Activated T-cell treated with anti-CD3 and anti-CD28 coated beads, Interleukin-2, amount 50 U/mL, for 4 hours (primary cell): ENCODE measurements at regions not wholly inside any gene's neighbourhood (a gene's known extent, or its start where the extent isn't known, plus 50 kb on each side); places are given as distances from the start of the nearest gene placed in this dataset.

Experiments used
- ATAC-seq, 2 donors: fragments of 200-7000 bp; cut with Tn5 transposase; one replicate each; pipeline ENCODE4 v1.10.0; 2021
- DNase-seq: peaks from one replicate; pipeline ENCODE4 v3.0.0-alpha.2; 2020
- H3K27me3 Mint-ChIP-seq: one replicate; pipeline ENCODE4 v1.8.0; 2021; ENCODE audit warnings: low read depth, mixed read lengths
- H3K36me3 Mint-ChIP-seq: one replicate; pipeline ENCODE4 v1.8.0; 2022; ENCODE audit warnings: mixed read lengths; ENCODE audit not compliant: insufficient read depth
- H3K4me1 Mint-ChIP-seq: one replicate; pipeline ENCODE4 v1.8.0; 2021; ENCODE audit warnings: low read depth, mixed read lengths
- H3K4me3 Mint-ChIP-seq: one replicate; pipeline ENCODE4 v1.8.0; 2021; ENCODE audit warnings: mild to moderate bottlenecking, moderate library complexity, mixed read lengths
- H3K9me3 Mint-ChIP-seq: one replicate; pipeline ENCODE4 v1.8.0; 2021; ENCODE audit warnings: mixed read lengths

GRCh38 chr2:212922701-212923100 lies 228.7 kb downstream of the IKZF2 start:
- DNase-seq, result no peak
- Mint-ChIP-seq H3K4me1 (no peaks in the 10 kb centered on the region), H3K36me3 (no peaks in the 10 kb centered on the region), H3K4me3 (no peak overlapping the region), H3K9me3 (peaks cover 4% of the 10 kb centered on the region), H3K27me3 (peaks cover 3% of the 10 kb centered on the region)
- no peak for ATAC-seq

GRCh38 chr2:212921711-212922110 lies 229.7 kb downstream of the IKZF2 start:
- no peaks in the 10 kb centered on the region for H3K4me1 Mint-ChIP-seq
- H3K36me3 Mint-ChIP-seq, result no peaks in the 10 kb centered on the region
- ATAC-seq, result no peak
- H3K27me3 Mint-ChIP-seq, result peaks cover 3% of the 10 kb centered on the region
- H3K9me3 Mint-ChIP-seq, result peaks cover 4% of the 10 kb centered on the region
- H3K4me3 Mint-ChIP-seq, result no peak overlapping the region
- DNase-seq, result no peak

GRCh38 chr2:212921061-212921460 lies 230.4 kb downstream of the IKZF2 start:
- Mint-ChIP-seq H3K9me3 (peaks cover 4% of the 10 kb centered on the region), H3K27me3 (peaks cover 3% of the 10 kb centered on the region), H3K36me3 (no peaks in the 10 kb centered on the region), H3K4me3 (no peak overlapping the region), H3K4me1 (no peaks in the 10 kb centered on the region)
- DNase-seq (no peak), ATAC-seq (no peak)

GRCh38 chr2:212919238-212919637 lies 232.2 kb downstream of the IKZF2 start:
- Mint-ChIP-seq H3K9me3 (peaks cover 4% of the 10 kb centered on the region), H3K4me3 (no peak overlapping the region), H3K36me3 (no peaks in the 10 kb centered on the region), H3K27me3 (peaks cover 3% of the 10 kb centered on the region), H3K4me1 (peaks cover 4% of the 10 kb centered on the region)
- ATAC-seq, result no peak
- DNase-seq, result no peak

GRCh38 chr2:212918336-212918735 lies 233.1 kb downstream of the IKZF2 start:
- H3K4me3 Mint-ChIP-seq, result no peak overlapping the region
- H3K9me3 Mint-ChIP-seq, result peaks cover 4% of the 10 kb centered on the region
- ATAC-seq (no peak), DNase-seq (no peak)
- no peaks in the 10 kb centered on the region for H3K36me3 Mint-ChIP-seq
- H3K4me1 Mint-ChIP-seq, result peaks cover 4% of the 10 kb centered on the region
- H3K27me3 Mint-ChIP-seq, result peaks cover 3% of the 10 kb centered on the region

- Mint-ChIP-seq H3K27me3 (no peaks in the 10 kb centered on the region), H3K4me3 (no peak overlapping the region), H3K9me3 (no peaks in the 10 kb centered on the region), H3K4me1 (peaks cover 7% of the 10 kb centered on the region), H3K36me3 (no peaks in the 10 kb centered on the region)
- ATAC-seq, result peak; percentile 69 to 74
- no peak for DNase-seq
Observed at GRCh38 chr2:212915121-212915782, 236.2 kb downstream of the IKZF2 start.

- H3K36me3 Mint-ChIP-seq, result no peaks in the 10 kb centered on the region
- ATAC-seq, result no peak
- no peak for DNase-seq
- no peak overlapping the region for H3K4me3 Mint-ChIP-seq
- no peaks in the 10 kb centered on the region for H3K9me3 Mint-ChIP-seq
- peaks cover 7% of the 10 kb centered on the region for H3K4me1 Mint-ChIP-seq
- H3K27me3 Mint-ChIP-seq, result no peaks in the 10 kb centered on the region
Observed at GRCh38 chr2:212914392-212914791, 237.0 kb downstream of the IKZF2 start.

GRCh38 chr2:212913640-212914306 lies 237.6 kb downstream of the IKZF2 start:
- Mint-ChIP-seq H3K36me3 (no peaks in the 10 kb centered on the region), H3K4me1 (peaks cover 7% of the 10 kb centered on the region), H3K9me3 (no peaks in the 10 kb centered on the region), H3K4me3 (no peak overlapping the region), H3K27me3 (no peaks in the 10 kb centered on the region)
- ATAC-seq (no peak), DNase-seq (no peak)

GRCh38 chr2:212912445-212913103 lies 238.8 kb downstream of the IKZF2 start:
- DNase-seq (no peak), ATAC-seq (no peak)
- no peak overlapping the region for H3K4me3 Mint-ChIP-seq
- no peaks in the 10 kb centered on the region for H3K36me3 Mint-ChIP-seq
- H3K27me3 Mint-ChIP-seq, result no peaks in the 10 kb centered on the region
- H3K4me1 Mint-ChIP-seq, result peaks cover 7% of the 10 kb centered on the region
- H3K9me3 Mint-ChIP-seq, result no peaks in the 10 kb centered on the region

GRCh38 chr2:212911011-212911410 lies 240.4 kb downstream of the IKZF2 start:
- Mint-ChIP-seq H3K4me1 (peaks cover 7% of the 10 kb centered on the region), H3K36me3 (no peaks in the 10 kb centered on the region), H3K9me3 (no peaks in the 10 kb centered on the region), H3K27me3 (no peaks in the 10 kb centered on the region), H3K4me3 (no peak overlapping the region)
- DNase-seq (no peak), ATAC-seq (peak; percentile 60 to 61)

GRCh38 chr2:212908682-212909435 lies 242.6 kb downstream of the IKZF2 start:
- no peak for DNase-seq
- peaks cover 3% of the 10 kb centered on the region for H3K4me1 Mint-ChIP-seq
- ATAC-seq, result no peak
- H3K9me3 Mint-ChIP-seq, result no peaks in the 10 kb centered on the region
- no peak overlapping the region for H3K4me3 Mint-ChIP-seq
- H3K27me3 Mint-ChIP-seq, result no peaks in the 10 kb centered on the region
- no peaks in the 10 kb centered on the region for H3K36me3 Mint-ChIP-seq

GRCh38 chr2:212908031-212908430 lies 243.4 kb downstream of the IKZF2 start:
- ATAC-seq (no peak), DNase-seq (no peak)
- Mint-ChIP-seq H3K4me3 (no peak overlapping the region), H3K4me1 (peaks cover 3% of the 10 kb centered on the region), H3K9me3 (no peaks in the 10 kb centered on the region), H3K36me3 (no peaks in the 10 kb centered on the region), H3K27me3 (no peaks in the 10 kb centered on the region)

- H3K4me3 Mint-ChIP-seq, result no peak overlapping the region
- no peak for ATAC-seq
- no peaks in the 10 kb centered on the region for H3K27me3 Mint-ChIP-seq
- H3K4me1 Mint-ChIP-seq, result peaks cover 3% of the 10 kb centered on the region
- no peaks in the 10 kb centered on the region for H3K36me3 Mint-ChIP-seq
- no peaks in the 10 kb centered on the region for H3K9me3 Mint-ChIP-seq
- DNase-seq, result no peak
Observed at GRCh38 chr2:212906620-212907019, 244.8 kb downstream of the IKZF2 start.

- Mint-ChIP-seq H3K36me3 (no peaks in the 10 kb centered on the region), H3K9me3 (no peaks in the 10 kb centered on the region), H3K4me1 (no peaks in the 10 kb centered on the region), H3K4me3 (no peak overlapping the region), H3K27me3 (no peaks in the 10 kb centered on the region)
- ATAC-seq (no peak), DNase-seq (no peak)
Observed at GRCh38 chr2:212905640-212906201, 245.7 kb downstream of the IKZF2 start.
